GM18868 (cell line): ENCODE measurements at regions not wholly inside any gene's neighbourhood (a gene's known extent, or its start where the extent isn't known, plus 50 kb on each side); places are given as distances from the start of the nearest gene placed in this dataset.

Source experiments
- ATAC-seq: cut with Tn5 transposase; IDR thresholded peaks from one replicate; pipeline ENCODE4 v1.9.1; 2021; ENCODE audit warnings: mild to moderate bottlenecking, moderate library complexity; ENCODE audit not compliant: unreplicated experiment

DNA sequence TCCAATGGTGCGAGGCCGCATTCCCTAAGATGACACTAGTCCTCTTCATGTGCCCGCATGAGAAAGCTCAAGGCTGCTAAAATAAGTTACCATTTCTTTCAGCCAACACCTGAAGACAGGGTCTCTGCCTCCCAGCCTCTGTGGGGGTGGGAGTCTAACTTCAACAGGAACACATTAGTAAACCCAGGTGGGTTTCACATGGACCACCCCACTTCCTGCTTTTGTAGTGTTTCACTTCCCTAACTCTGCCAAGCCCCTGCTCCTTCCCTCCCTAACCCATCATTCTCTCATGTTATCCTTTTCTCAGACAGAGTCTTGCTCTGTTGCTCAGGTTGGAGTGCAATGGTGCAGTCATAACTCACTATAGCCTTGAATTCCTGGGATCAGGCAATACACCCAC is 783.6 kb downstream of the UQCRFS1 start:
- ATAC-seq: no peak

GRCh38 chr19:28428663-28429348 is 784.1 kb downstream of the UQCRFS1 start:
- no peak for ATAC-seq

DNA sequence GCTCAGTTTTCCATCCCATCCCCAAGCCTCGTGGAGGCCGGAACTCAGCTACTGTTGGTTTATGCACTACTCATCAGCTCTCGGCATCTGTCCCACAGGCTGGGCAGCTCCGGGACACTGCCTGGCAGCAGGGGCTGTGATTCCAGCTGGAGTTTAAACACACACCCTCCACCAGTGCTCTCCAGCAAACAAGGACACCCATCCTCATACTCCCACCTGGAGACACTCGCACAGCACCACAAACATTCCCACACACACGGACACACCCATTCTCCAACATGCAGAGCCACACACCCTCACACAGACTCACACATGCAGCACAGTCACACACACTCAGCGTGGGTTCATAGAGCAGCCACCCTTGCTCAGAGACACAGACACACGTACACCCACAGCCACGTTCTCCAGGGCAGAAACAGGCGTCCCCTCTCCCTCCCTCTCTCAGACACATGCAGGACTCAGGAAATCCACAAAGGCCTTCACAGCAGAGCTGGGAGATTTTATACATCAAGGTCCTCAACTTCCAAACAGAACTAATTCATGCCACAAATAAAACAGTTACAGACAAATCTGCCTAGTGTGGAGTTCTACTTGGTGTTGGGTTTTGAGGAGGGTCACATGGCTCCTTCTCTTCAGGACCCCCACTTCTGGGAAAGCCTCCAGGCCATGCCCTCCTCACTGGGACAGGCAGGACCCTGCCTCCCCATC is 785.4 kb downstream of the UQCRFS1 start:
- ATAC-seq: no peak

DNA sequence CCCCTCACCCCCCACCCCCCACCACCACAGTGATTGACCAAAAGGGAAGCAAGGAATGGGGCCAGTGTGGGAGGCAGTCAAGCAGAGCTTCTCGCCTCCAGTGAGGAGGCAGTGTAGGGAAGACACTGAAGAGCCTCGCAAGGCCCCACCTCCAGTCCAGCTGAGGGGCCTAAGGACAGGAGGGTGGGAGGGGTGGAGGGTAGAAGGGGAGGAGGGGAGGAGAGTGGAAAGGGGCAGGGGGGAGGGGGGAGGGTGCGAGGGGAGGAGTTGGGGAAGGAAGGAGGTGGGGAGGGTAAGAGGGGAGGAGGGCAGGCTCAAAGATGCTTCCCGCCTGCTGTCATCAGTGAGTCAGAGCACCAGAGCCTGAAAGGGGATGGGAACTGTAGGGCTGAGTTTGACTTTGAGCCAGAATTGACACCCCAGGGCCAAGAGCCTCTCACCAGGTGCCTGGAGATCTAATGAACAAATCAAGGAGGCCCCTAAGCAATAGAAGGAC is 786.2 kb downstream of the UQCRFS1 start:
- ATAC-seq: no peak

- no peak for ATAC-seq
Observed at GRCh38 chr19:28426110-28426729, 786.7 kb downstream of the UQCRFS1 start.

GRCh38 chr19:28425046-28425931 is 787.7 kb downstream of the UQCRFS1 start:
- ATAC-seq: no peak

DNA sequence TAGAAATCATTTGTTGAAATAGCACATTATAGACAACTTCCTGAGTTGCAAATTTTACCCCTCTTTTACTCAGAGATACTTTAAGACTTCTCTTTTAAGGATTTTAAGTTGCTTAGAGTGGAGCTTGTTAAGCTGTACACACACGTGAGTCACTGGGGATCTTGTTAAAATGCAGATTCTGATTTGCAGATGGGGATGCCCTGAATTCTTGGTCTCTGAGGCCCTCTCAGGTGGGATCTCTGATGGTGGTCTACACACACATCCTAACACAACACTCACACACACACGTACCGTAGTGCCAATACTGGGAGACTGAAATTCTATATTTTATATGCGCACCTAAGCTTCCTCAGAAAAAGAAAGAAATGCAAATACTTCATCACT is 788.3 kb downstream of the UQCRFS1 start:
- ATAC-seq: no peak

- ATAC-seq: no peak
Observed at GRCh38 chr19:28424077-28424476, 788.9 kb downstream of the UQCRFS1 start.

DNA sequence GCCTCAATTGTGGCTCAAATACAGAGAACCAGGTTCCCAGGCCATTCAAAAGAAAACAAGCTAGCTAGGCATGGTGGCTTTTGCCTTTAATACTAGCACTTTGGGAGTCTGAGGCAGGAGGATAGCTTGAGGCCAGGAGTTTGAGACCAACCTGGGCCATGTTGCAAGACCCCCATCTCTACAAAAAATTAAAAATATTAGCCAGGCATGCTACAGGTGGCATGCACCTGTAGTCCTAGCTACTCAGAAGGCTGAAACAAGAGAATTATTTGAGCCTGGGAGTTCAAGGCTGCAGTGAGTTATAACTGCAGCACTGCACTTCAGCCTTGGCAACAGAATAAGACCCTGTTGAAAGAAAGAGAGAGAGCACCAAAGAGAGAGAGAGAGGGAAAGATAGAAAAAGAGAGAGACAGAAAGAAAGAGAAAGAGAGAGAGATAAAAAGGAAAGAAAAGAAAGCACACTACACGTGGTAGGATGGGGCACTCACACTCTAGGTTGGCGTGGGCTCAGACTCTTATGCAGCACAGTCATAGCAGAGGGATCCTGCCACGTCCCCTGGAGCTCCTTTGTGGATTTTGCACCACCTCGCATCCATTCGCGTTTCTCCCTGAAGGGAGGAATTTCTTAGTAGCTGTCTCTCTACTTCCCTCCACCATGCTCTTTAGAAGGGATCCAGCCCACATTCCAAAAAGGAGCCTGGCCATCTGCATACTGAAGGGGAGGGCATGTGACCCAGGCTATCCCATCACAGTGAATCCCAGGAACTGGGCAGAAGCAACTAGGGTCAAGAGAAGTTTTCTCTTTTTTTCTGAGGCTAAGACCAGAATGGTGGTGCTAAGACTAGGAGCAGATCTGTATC is 789.9 kb downstream of the UQCRFS1 start:
- ATAC-seq: no peak

- no peak for ATAC-seq
Observed at GRCh38 chr19:28422046-28422445, 790.9 kb downstream of the UQCRFS1 start.

- no peak for ATAC-seq
Observed at GRCh38 chr19:28420811-28421550, 792.0 kb downstream of the UQCRFS1 start.

GRCh38 chr19:28419312-28419711 is 793.6 kb downstream of the UQCRFS1 start:
- no peak for ATAC-seq

GRCh38 chr19:28417361-28417760 is 795.6 kb downstream of the UQCRFS1 start:
- no peak for ATAC-seq

GRCh38 chr19:28416245-28416644 is 796.7 kb downstream of the UQCRFS1 start:
- no peak for ATAC-seq

DNA sequence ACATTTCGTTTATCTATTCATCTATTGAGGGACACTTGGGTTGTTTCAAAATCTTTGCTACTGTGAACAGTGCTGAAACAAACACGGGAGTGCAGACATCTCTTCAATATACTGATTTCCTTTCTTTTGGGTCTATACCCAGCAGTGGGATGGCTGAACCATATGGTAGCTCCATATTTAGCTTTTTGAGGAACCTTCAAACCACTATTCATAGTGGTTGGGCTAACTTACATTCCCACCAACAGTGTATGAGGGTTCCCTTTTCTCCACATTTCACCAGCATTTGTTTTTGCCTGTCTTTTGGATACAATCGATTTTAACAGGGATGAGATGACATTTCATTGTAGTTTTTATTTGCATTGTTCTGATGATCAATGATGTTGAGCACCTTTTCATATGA is 798.2 kb downstream of the UQCRFS1 start:
- no peak for ATAC-seq

GRCh38 chr19:28409859-28410258 is 803.1 kb downstream of the UQCRFS1 start:
- ATAC-seq: no peak

GRCh38 chr19:28406966-28407365 is 806.0 kb downstream of the UQCRFS1 start:
- no peak for ATAC-seq

GRCh38 chr19:28405346-28405742 is 807.6 kb downstream of the UQCRFS1 start:
- ATAC-seq: no peak

DNA sequence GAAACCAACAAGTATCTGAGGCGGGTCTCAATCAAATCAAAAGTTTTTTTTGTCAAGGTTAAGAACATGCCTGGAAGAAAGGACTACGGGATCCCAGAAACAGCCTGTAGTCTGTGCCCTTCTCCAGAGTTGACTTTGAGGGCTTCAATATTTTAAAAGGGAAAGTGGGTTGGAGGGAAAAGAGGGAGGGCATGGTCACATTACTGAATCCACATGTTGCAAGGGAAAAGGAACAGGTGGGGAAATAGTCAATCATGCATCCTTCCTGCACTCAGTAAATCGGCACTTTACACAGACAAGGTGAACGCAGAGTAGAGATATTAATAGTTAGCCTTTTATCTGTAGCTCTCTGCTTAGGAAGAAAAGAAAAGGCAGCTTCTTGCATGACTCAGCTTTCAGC is 808.5 kb downstream of the UQCRFS1 start:
- ATAC-seq: no peak
